HS-5 (cell line): ENCODE measurements at regions not wholly inside any gene's neighbourhood (a gene's known extent, or its start where the extent isn't known, plus 50 kb on each side); places are given as distances from the start of the nearest gene placed in this dataset.
"Not testable (repeated sequence)": the region's sequence is repeated elsewhere in the genome, so short reads cannot be mapped to it uniquely, and the experiment has no call there.

ENCODE experiments used
- DNase-seq: peaks from one replicate; pipeline ENCODE4 v3.0.0-alpha.2; 2012; ENCODE audit warnings: low read depth

DNA sequence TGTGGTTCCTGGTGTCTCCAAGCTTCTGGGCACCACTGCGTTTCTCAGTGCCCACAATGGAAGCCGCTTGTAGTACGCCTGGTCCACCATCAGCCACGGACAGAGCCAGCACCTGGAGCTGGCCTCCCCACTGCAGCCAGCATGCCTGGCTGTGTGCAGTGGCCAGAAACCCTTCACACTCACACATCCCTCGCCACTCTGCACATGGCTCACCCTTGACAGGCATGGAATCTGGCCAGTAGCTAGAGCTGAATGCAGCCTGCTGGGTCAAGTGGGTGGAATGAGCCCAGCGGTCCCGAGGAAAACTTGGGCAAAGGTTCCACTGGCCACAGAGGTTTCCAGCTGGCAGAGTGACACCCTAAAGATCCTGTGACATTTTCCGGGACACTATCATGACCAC, 146.0 kb upstream of the ADO start:
- DNase-seq: no peak

DNA sequence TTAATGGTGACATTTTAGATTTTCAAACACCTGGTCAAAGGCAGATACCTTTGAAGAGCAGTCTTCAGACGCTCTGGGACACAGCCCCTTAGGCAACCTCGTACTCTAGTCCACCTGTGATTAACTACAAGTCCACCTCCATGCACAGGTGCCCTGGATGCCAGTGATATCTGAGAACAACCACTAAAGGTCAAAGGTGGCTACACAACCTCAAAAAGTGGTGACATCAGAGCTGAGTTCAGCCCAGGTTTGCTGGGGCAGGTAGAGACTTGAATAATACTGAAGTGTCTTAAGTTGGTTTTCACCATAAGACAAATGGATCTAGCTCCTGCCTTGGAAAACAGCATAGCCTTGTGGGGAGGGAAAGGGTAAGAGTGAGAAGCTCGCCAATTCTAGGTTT, 143.4 kb upstream of the ADO start:
- DNase-seq: no peak

GRCh38 chr10:62662486-62662885, 142.0 kb upstream of the ADO start:
- DNase-seq: no peak

DNA sequence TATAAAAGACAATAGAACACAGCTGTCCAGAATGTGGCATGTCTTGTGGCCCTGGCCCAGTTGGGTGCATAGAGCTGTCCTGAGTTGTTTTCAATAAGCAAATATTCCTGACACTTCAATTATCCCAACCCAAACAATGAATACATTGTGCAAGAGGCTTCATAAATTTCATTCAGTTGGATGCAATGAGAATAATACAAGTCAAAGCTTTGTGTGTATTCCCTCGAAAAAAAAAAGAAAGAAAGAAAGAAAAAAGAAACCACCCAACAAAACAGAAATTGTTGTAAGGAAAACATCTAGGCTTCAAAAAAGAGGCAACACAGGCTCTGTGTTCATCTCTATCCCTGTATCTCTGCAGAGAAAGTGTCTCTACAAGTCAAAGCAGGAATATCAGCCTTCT, 138.7 kb upstream of the ADO start:
- DNase-seq: no peak

GRCh38 chr10:62666275-62666674, 138.2 kb upstream of the ADO start:
- no peak for DNase-seq

- no peak for DNase-seq
These were observed 135.2 kb upstream of the ADO start for GRCh38 chr10:62669341-62669740.

DNA sequence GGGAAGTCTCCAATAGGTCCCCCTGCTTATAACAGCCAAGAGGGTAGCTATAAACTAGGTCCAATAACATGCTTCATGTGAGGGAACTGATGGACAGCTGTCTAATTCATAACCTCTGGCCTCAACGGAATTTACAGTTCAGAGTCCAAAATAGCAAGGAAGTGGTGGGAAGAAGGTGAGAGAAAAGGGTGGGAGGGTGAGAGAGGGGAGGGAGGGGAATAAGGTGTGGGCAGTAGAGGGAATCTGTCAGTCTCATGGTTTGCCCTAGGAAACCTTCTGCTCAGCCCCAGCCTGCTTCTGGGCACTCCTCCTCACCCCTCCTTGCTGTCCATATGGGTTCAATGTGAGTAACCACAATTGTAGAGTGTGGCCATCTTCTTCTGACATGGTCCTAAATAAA, 133.4 kb upstream of the ADO start:
- no peak for DNase-seq

DNA sequence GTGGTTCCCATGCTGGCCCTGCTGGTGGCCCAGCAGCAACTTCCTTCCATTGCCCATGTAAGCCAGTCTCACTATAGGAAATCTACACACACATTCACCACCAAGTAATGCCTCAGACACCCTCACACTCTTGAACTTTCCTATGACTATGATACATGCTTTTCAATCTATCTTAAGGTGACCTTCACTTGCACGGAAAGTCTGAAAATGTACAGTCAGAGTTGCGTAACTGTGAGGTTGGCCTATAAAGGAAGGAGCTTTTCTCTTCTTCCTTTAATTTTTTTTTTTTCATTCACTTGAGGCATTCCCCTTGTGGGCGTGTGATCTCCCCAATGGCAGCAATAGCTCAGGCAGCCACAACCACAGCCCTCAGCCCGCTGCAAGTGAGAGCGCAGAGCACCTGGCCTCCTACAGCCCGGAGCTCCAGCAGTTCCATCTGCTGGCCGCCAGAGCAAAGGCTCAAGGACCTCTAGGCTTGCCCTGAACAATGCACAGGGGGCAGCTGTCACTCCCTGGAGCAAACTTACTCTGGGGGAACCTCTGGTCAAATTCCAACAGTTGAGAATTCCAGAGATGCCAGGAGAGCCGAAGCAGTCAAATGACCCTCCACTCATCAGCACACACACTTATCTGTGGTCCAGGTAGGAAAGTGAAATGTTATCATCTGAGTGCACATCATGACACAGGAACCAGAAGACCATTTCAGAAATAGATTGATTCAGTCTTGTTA, 123.1 kb upstream of the ADO start:
- DNase-seq: no peak

- no peak for DNase-seq
These were observed 119.6 kb upstream of the ADO start for GRCh38 chr10:62684911-62685310.

DNA sequence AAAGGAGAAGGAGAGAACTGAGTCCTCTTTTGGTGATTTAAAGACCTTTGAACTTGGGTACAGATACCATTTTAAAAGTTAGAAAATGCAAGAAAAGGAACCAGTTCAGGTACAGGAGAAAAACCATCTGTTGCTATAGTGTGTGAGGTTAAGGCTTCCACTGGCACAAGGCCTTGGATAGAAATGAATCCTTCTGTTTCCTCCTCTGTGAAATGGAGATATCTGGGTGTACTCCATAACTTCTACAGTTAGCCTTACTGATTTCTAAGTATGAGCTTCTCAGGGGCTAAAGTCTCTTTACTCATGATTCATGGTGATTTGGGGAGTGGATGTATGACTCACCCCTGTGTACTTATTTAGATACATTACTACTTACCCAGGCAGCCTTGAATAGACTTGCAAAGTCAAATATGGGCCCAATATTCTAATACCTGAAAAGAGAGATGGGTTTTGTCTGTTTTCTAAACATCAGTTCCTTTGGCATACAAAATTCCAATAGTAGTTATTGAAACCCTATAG, 117.2 kb upstream of the ADO start:
- DNase-seq: peak; percentile 13

DNA sequence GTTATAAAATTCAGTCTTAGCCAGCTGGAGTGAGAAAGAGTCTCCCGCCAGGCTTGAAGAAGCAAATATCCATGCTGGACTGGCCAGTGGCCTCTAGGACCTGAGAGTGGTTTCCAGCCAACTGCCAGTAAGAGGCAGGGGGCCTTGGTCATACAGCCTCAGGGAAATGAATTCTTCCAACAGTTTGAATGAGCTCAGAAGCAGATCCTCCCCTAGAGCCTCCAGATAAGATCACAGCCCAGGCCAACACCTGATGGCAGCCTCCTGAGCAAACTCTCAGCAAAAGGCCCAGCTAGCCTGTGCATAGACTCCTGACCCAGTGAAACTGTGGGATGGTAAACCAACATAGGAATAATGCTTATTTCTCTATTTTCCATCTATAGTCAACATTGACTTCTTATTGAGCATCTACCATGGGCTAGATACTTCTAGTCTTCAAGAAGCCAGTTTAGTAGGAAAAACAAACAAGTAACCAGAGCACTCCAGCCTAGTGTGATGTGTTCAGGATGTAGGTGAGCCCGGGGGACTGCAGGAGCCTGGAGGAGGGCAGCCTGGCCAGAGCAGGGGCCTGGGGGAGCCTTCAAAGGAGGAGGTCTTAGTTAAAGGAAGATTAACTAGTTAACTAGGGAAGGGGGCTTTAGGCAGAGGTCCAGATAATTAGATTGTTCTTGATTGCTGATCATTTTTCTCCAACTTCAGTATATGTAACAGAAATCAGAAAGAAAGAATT, 115.4 kb upstream of the ADO start:
- DNase-seq: no peak

DNA sequence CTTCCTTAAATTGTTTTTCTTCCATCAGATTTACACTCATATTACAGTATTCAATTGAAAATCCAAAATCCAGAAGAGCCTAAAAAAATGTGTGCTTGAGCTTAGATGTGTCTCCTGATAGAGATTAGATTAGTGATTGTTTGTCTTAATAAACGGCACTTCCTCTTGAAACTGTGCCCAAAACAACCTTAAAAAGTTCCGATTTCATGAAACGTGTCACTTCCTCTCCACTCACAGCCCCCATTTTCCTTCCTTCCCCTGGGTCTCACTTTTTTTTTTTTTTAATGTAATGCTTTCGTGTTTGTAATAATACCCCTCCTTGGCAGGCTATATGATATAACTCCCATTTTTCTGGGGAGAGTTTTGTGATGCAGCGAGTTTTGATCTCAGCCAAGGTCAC, 114.8 kb upstream of the ADO start:
- no peak for DNase-seq

DNA sequence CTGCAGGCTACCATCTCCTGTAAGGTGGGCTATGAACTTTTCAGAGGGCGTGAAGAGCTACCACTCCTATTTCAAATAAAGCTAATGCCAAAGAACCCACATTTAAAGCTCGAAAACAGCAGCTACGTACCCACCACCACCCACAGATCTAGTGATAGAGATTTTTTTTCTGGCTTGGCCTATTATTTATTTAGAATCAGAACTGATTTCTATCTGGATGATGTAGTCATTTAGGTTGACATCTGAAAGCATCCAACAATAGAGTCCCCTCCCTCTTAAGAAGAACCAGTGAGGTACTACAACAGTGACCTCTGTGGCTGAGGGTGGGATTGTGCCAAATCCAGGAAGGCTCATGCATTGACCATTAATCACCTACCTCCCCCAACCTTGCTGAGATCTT, 113.8 kb upstream of the ADO start:
- DNase-seq: no peak

DNA sequence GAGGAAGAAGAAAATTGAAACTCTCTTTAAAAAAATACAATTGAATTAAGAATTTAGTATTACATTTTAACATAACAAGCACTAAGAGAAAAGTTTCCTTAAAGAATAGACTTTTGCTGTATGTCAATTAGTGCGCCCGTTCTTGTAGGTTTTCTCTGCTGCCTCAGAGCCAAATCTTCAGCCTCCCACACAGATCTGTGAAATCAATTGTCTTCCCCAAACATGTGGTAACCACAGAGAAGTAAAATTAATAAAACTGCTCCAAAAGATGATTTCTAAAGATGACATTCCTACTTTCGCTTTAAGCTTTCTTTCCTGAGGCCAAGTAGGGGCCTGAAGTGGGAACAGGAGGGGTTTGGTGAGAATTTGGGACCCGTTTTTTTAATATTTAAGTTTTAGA, 113.2 kb upstream of the ADO start:
- DNase-seq: no peak

- no peak for DNase-seq
These were observed 112.4 kb upstream of the ADO start for GRCh38 chr10:62692085-62692484.

- DNase-seq: no peak
These were observed 111.2 kb upstream of the ADO start for GRCh38 chr10:62693306-62693705.

GRCh38 chr10:62694537-62695126, 109.9 kb upstream of the ADO start:
- no peak for DNase-seq

- DNase-seq: no peak
These were observed 107.7 kb upstream of the ADO start for GRCh38 chr10:62696798-62697197.

GRCh38 chr10:62699148-62699547, 105.4 kb upstream of the ADO start:
- DNase-seq: no peak

- not testable (repeated sequence) for DNase-seq
These were observed 100.4 kb upstream of the ADO start for GRCh38 chr10:62704121-62704520.

GRCh38 chr10:62705789-62706188, 98.7 kb upstream of the ADO start:
- DNase-seq: no peak

DNA sequence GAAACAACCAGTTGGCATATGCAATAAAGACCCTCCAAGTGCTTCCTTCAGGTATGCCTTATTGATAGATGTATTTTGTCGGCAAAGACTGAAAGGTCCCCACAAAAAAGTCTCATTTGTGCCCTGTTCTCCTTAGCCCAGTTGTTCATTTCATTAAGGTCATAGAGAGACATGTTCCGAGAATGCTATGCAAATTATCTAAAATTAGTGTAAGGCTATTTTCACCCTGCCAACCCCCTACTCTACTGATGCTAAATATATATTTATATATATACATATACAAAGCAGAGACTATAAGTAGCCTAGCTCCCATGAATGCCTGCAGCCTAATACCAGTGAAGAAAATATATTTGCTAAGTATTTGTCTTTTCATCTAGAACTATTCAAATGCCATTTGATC, 96.7 kb upstream of the ADO start:
- no peak for DNase-seq

- no peak for DNase-seq
These were observed 96.0 kb upstream of the ADO start for GRCh38 chr10:62708569-62708968.
